ENCODE measurements at regions not wholly inside any gene's neighbourhood (a gene's known extent, or its start where the extent isn't known, plus 50 kb on each side); places are given as distances from the start of the nearest gene placed in this dataset.

DNA sequence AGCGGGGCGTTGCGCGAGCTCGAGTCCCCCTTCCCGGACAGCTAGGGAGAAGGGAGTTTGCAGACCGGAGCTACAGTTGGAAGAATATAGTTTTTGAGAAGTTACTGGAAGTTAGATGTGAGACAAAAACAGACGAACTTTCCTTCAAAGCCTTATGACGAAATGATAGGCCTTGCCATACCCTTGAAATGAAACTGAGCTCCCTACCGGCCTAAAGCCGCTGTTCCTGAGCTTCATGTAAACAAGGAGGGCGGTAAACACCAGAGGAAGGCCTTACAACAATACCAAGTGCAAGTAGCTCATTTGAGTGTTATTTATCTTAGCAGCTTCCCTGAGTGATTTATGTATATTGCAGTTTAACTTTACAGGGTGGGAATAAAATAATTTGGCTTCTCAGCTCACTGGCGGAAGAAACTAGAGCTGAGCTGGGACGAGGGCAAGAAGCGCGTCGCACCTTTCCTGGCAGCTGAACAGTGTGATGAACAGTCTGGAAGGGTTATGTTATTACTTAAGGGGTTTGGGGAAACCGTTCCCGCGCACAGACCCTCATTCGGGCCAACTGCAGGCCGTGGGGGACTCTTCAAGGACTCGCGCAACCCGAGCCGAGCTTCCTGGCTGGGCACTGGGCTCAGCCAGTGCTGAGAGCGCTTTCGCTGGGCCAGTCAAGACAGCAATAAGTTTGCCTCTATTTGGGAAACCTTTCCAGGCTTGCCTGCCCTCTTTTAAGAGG lies 111.2 kb downstream of the KCNRG start:
- Histone ChIP-seq H3K18ac (ENCODE audit: low read depth, low read length) (peak overlapping the region; percentile 74), H3K36me3 (ENCODE audit: control insufficient read depth, insufficient read depth, low read length) (peaks cover under 1% of the 10 kb centered on the region; the same call in 1 of the 2 replicates), H4K5ac (ENCODE audit: low read depth, low read length) (peak overlapping the region; percentile 82), H2BK20ac (ENCODE audit: low read depth, low read length) (no peak overlapping the region), H4K20me1 (ENCODE audit: insufficient read depth, low read length) (peaks cover 11% of the 10 kb centered on the region; the same call in 1 of the 2 replicates), H2BK120ac (ENCODE audit: low read depth, low read length) (peak overlapping the region; percentile 80), H2AK9ac (replicated peaks; ENCODE audit: low read depth, low read length, poor library complexity) (peak overlapping the region; percentile 81), H3K27ac (ENCODE audit: insufficient read depth, low read length) (peak overlapping the region; percentile 95), H3K9me1 (ENCODE audit: insufficient read depth, low read length) (peaks cover 7% of the 10 kb centered on the region; the same call in 1 of the 2 replicates), H3K14ac (replicated peaks; ENCODE audit: low read depth, low read length) (0 out of 2 replicates have a peak overlapping the region, but pooled peaks have one; percentile 77), H4K91ac (ENCODE audit: insufficient read depth, low read depth, low read length) (peak overlapping the region; percentile 45; the same call in 1 of the 2 replicates), H3K4me3 (ENCODE audit: insufficient read depth, low read depth, low read length) (peak overlapping the region; percentile 89), H3K56ac (ENCODE audit: extremely low read depth, insufficient read depth, low read length) (peak overlapping the region; percentile 8; the same call in 1 of the 2 replicates), H3K27me3 (ENCODE audit: control insufficient read depth, insufficient read depth, low read length) (peaks cover 7% of the 10 kb centered on the region), H3K4me2 (ENCODE audit: low read depth, low read length) (peak overlapping the region; percentile 93), H3K23ac (ENCODE audit: low read depth, low read length) (peak overlapping the region; percentile 61), H2AFZ (replicated peaks; ENCODE audit: low read length, poor library complexity) (peak overlapping the region; percentile 96), H3K4me1 (ENCODE audit: control insufficient read depth, insufficient read depth, low read length) (peaks cover 7% of the 10 kb centered on the region), H3K4ac (ENCODE audit: low read depth, low read length) (peak overlapping the region; percentile 67), H3K9ac (ENCODE audit: low read depth, low read length) (peak overlapping the region; percentile 83), H3K79me1 (ENCODE audit: low read depth in 1 of 2, low read length in 2 of 2) (peaks cover 15 to 28% of the 10 kb centered on the region in 2 experiments), H2BK15ac (ENCODE audit: low read depth, low read length) (no peak overlapping the region), H4K8ac (ENCODE audit: low read depth in 2 of 2, low read length in 2 of 2) (peak overlapping the region; percentile 27 to 88; a peak in 3 of 4 replicates), H3K9me3 (ENCODE audit: control insufficient read depth, insufficient read depth, low read length) (no peaks in the 10 kb centered on the region; the same call in 1 of the 2 replicates), H2AK5ac (ENCODE audit: low read depth, low read length) (peak overlapping the region; percentile 41; the same call in 1 of the 2 replicates), H2BK5ac (ENCODE audit: low read depth, low read length, poor library complexity, severe bottlenecking) (peak overlapping the region; percentile 91)
- intact Hi-C loops (cut with micrococcal nuclease) (loop anchor here (10.0 kb wide), 2 partner anchors 288 to 788 kb away; no protein-coding TSS in a partner anchor), dilution Hi-C loops (cut with HindIII; ENCODE audit: low sequenced_read_pairs, unreplicated experiment) (no loop called here), in situ Hi-C loops (cut with MboI; ENCODE audit: low sequenced_read_pairs) (no loop called here)
- BruUV-seq (replicated peaks), result no TSS peak
- WGBS, 2 experiments (ENCODE audit: extremely low coverage in 2 of 2, insufficient read length in 1 of 2), result 75% methylated on average over 4 of the region's 28 CpGs; no CpG with 5 or more reads in 1 of the 2 experiments
- TF ChIP-seq SMC3 (IDR thresholded peaks at IDR 0.05; ENCODE audit: low read depth, low read length) (no peak), MXI1 (IDR thresholded peaks at IDR 0.05; ENCODE audit: borderline replicate concordance, low read depth, low read length) (no peak), RFX5 (IDR thresholded peaks at IDR 0.05; ENCODE audit: low read depth, low read length) (no peak), MAZ (IDR thresholded peaks at IDR 0.05; ENCODE audit: borderline replicate concordance, low read depth, low read length) (no peak), CEBPB (IDR thresholded peaks at IDR 0.05; ENCODE audit: low read depth, low read length) (peak; percentile 31; the same call in 1 of the 2 replicates), FOS (IDR thresholded peaks at IDR 0.05; ENCODE audit: low read depth, low read length) (no peak)
- TF ChIP-seq, protein P1, sequence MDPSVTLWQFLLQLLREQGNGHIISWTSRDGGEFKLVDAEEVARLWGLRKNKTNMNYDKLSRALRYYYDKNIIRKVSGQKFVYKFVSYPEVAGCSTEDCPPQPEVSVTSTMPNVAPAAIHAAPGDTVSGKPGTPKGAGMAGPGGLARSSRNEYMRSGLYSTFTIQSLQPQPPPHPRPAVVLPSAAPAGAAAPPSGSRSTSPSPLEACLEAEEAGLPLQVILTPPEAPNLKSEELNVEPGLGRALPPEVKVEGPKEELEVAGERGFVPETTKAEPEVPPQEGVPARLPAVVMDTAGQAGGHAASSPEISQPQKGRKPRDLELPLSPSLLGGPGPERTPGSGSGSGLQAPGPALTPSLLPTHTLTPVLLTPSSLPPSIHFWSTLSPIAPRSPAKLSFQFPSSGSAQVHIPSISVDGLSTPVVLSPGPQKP (IDR thresholded peaks at IDR 0.05; ENCODE audit: borderline replicate concordance, low read depth, low read length), result no peak
- ChIA-PET CTCF (interaction anchor here (1.5 kb wide), 1 partner anchor 150 kb away, joined by 6 read pairs; no protein-coding TSS in a partner anchor), POLR2A (ENCODE audit: unreplicated experiment) (no interaction called here)
- ATAC-seq (ENCODE audit: low read depth) (no peak), DNase-seq (peak; percentile 58)
